H1 (cell line): ENCODE measurements at regions not wholly inside any gene's neighbourhood (a gene's known extent, or its start where the extent isn't known, plus 50 kb on each side); places are given as distances from the start of the nearest gene placed in this dataset.

Experiments used
- BACH1 ChIP-seq: IDR thresholded peaks from 2 replicates; pipeline ENCODE4 v1.6.1; 2012; ENCODE audit warnings: low read length, improper control_type of control experiment
- BRCA1 ChIP-seq: IDR thresholded peaks from 2 replicates; pipeline ENCODE4 v1.6.1; 2012; ENCODE audit warnings: low read depth, low read length, improper control_type of control experiment
- CHD2 ChIP-seq: IDR thresholded peaks from 2 replicates; pipeline ENCODE4 v1.6.1; 2012; ENCODE audit warnings: low read length, improper control_type of control experiment
- HDAC6 ChIP-seq: IDR thresholded peaks from one replicate; pipeline ENCODE4 v1.7.1; 2012; ENCODE audit warnings: low read depth, mild to moderate bottlenecking, inconsistent platforms, low read length, moderate library complexity
- KDM5A ChIP-seq: fragments of 200-600 bp; IDR thresholded peaks from 2 replicates; pipeline ENCODE4 v1.7.1; 2012; ENCODE audit warnings: mild to moderate bottlenecking, low read length, inconsistent platforms, mixed read lengths
- TCF12 ChIP-seq: IDR thresholded peaks from 2 replicates; pipeline ENCODE4 v1.6.1; 2011; ENCODE audit warnings: low read depth, mild to moderate bottlenecking, low read length
- TEAD4 ChIP-seq: IDR thresholded peaks from 2 replicates; pipeline ENCODE4 v1.6.1; 2012; ENCODE audit warnings: low read depth, low read length, inconsistent platforms, mixed read lengths

DNA sequence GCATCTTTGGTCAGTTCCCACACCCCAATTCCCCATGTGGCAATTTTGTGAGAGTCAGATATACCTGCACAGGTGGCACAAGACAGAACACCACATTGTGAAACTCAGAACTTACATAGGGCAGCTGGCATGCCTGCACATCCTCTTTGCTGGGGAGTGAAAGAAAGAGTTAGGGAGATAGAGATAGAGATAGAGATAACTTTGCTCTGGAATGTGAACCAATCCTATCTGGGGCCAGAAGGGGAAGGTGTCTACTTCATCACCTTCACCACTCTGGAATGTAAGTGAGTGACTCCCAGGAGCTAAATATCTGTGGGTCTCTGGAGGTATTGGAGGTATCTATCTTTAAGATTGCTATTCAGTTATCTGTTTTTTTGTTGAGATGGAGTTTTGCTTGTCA lies 289.2 kb downstream of the OGFRL1 start (continued):
- TF ChIP-seq KDM5A = no peak
- TF ChIP-seq BRCA1 = no peak
- TF ChIP-seq TEAD4 = no peak
- TF ChIP-seq TCF12 = no peak
- TF ChIP-seq CHD2 = no peak
- no peak for TF ChIP-seq HDAC6
- no peak for TF ChIP-seq BACH1
- TF ChIP-seq, all 59 proteins: peak for 0
